HCT116 (cell line): ENCODE measurements at regions not wholly inside any gene's neighbourhood (a gene's known extent, or its start where the extent isn't known, plus 50 kb on each side); places are given as distances from the start of the nearest gene placed in this dataset.

Source experiments
- ATAC-seq: fragments of 200-7000 bp; cut with Tn5 transposase; 2 replicates; pipeline ENCODE4 v1.9.1; 2020; ENCODE audit warnings: mild to moderate bottlenecking, moderate library complexity
- BruUV-seq: library from RNA; stranded (reverse); fragments of 400-500 nt; replicated peaks from 2 replicates; lab custom pipeline; 2021; lab: Mats Ljungman, UMichigan
- CTCF ChIA-PET: fragments of 300-600 bp; sonication (Branson Sonifier 250); formaldehyde crosslinking; loops from one replicate; lab custom pipeline; 2021; ENCODE audit warnings: antibody characterized with exemption; lab: Charles Lee
- POLR2A ChIA-PET: fragments of 300-600, 350-600 bp; sonication (Branson Sonifier 250); formaldehyde crosslinking; loops from one replicate; lab custom pipeline; 2021; ENCODE audit warnings: antibody characterized with exemption; lab: Charles Lee
- RAD21 ChIA-PET, 2 experiments: fragments of 300-600 bp; sonication (Branson Sonifier 250); formaldehyde crosslinking; loops; one replicate each; lab custom pipeline; 2023; ENCODE audit warnings: low total read pairs in 2 of 2; ENCODE audit not compliant: uncharacterized antibody in 2 of 2, unreplicated experiment in 2 of 2, low non-redundant PET in 1 of 2; lab: Charles Lee
- DNase-seq: peaks from one replicate; pipeline ENCODE4 v3.0.0-alpha.2; 2010; ENCODE audit warnings: low read depth, low spot score
- H2AFZ ChIP-seq: fragments of 200-600 bp; shearing (Covaris generic), sonication (generic); 2 replicates; pipeline ENCODE4 v1.6.1; 2017; ENCODE audit warnings: low read depth, mixed run types, mixed read lengths, antibody characterized with exemption, low read length; ENCODE audit not compliant: poor library complexity, severe bottlenecking
- H3K27ac ChIP-seq: 2 replicates; pipeline ENCODE4 v1.5.1; 2012; ENCODE audit warnings: low read depth, low read length
- H3K27me3 ChIP-seq: fragments of 200-600 bp; sonication (generic); 2 replicates; pipeline ENCODE4 v1.6.1; 2016; ENCODE audit warnings: mixed run types, low read length, mixed read lengths; ENCODE audit not compliant: insufficient read depth
- H3K36me3 ChIP-seq, 2 experiments: fragments of 200-500 bp in 1 of 2; fragments of 200-600 bp in 1 of 2; sonication (Bioruptor generic) in 1 of 2; sonication (generic) in 1 of 2; 2 replicates each; pipeline versions ENCODE4 v1.5.1 to v1.6.1; 2014 to 2016; ENCODE audit warnings: low read length in 2 of 2, inconsistent platforms in 1 of 2, mixed read lengths in 1 of 2, mixed run types in 1 of 2; ENCODE audit not compliant: insufficient read depth in 2 of 2, control insufficient read depth in 1 of 2
- H3K4me1 ChIP-seq, 2 experiments: fragments of 200-600 bp in 1 of 2; sonication (generic) in 1 of 2; 2 replicates each; pipeline versions ENCODE4 v1.5.1 to v1.6.1; 2012 to 2017; ENCODE audit warnings: low read length in 2 of 2, inconsistent platforms in 1 of 2, mild to moderate bottlenecking in 1 of 2, mixed read lengths in 1 of 2, mixed run types in 1 of 2, moderate library complexity in 1 of 2; ENCODE audit not compliant: insufficient read depth in 2 of 2, control insufficient read depth in 1 of 2
- H3K4me2 ChIP-seq: fragments of 200-600 bp; sonication (generic); 2 replicates; pipeline ENCODE4 v1.6.1; 2017; ENCODE audit warnings: mixed run types, low read length, mixed read lengths
- H3K4me3 ChIP-seq, 2 experiments: fragments of 200-600 bp in 1 of 2; sonication (generic) in 1 of 2; replicated peaks in 1 of 2; 2 replicates each; pipeline ENCODE4 v1.5.1; 2011 to 2016; ENCODE audit warnings: low read length in 2 of 2, control low read depth in 1 of 2, low read depth in 1 of 2, mild to moderate bottlenecking in 1 of 2, mixed read lengths in 1 of 2, mixed run types in 1 of 2
- H3K79me2 ChIP-seq: fragments of 200-600 bp; sonication (generic); 2 replicates; pipeline ENCODE4 v1.6.1; 2017; ENCODE audit warnings: mild to moderate bottlenecking, mixed run types, low read length, moderate library complexity, mixed read lengths; ENCODE audit not compliant: insufficient read depth
- H3K9ac ChIP-seq: fragments of 200-600 bp; sonication (generic); 2 replicates; pipeline ENCODE4 v1.6.1; 2016; ENCODE audit warnings: low read length, mixed read lengths
- H3K9me2 ChIP-seq: fragments of 200-600 bp; sonication (generic), shearing (Covaris generic); 2 replicates; pipeline ENCODE4 v1.6.1; 2017; ENCODE audit warnings: mixed run types, mild to moderate bottlenecking, moderate library complexity; ENCODE audit not compliant: insufficient read depth
- H3K9me3 ChIP-seq, 2 experiments: fragments of 200-500 bp in 1 of 2; fragments of 200-600 bp in 1 of 2; sonication (Bioruptor generic) in 1 of 2; sonication (generic) in 1 of 2; 2 replicates each; pipeline ENCODE4 v1.6.1; 2014 to 2017; ENCODE audit warnings: low read length in 2 of 2, mixed read lengths in 2 of 2, inconsistent platforms in 1 of 2, low read depth in 1 of 2, mild to moderate bottlenecking in 1 of 2, mixed run types in 1 of 2, moderate library complexity in 1 of 2; ENCODE audit not compliant: control insufficient read depth in 1 of 2, insufficient read depth in 1 of 2
- H4K20me1 ChIP-seq: fragments of 200-600 bp; sonication (generic), shearing (Covaris generic); 2 replicates; pipeline ENCODE4 v1.6.1; 2017; ENCODE audit warnings: mixed run types, mild to moderate bottlenecking, moderate library complexity; ENCODE audit not compliant: insufficient read depth
- CEBPB ChIP-seq: IDR thresholded peaks from 2 replicates; pipeline ENCODE4 v1.6.1; 2012; ENCODE audit warnings: low read depth
- EGR1 ChIP-seq: IDR thresholded peaks from 2 replicates; pipeline ENCODE4 v1.6.1; 2012; ENCODE audit warnings: low read depth
- ELF1 ChIP-seq: IDR thresholded peaks from 2 replicates; pipeline ENCODE4 v1.6.1; 2012; ENCODE audit warnings: low read depth, borderline replicate concordance
- EZH2 ChIP-seq: fragments of 200-600 bp; sonication (generic); IDR thresholded peaks from 2 replicates; pipeline ENCODE4 v1.6.1; 2017; ENCODE audit warnings: antibody characterized with exemption, mixed run types
- EZH2phosphoT487 ChIP-seq: fragments of 200-600 bp; IDR thresholded peaks from 2 replicates; pipeline ENCODE4 v1.6.1; 2018; ENCODE audit warnings: antibody characterized with exemption, borderline replicate concordance
- JUND ChIP-seq: IDR thresholded peaks from 2 replicates; pipeline ENCODE4 v1.6.1; 2012
- POLR2A ChIP-seq: IDR thresholded peaks from 2 replicates; pipeline ENCODE4 v1.7.0; 2011; ENCODE audit warnings: borderline replicate concordance; ENCODE audit not compliant: insufficient read depth, insufficient read length; ENCODE audit errors: extremely low read depth
- RAD21 ChIP-seq: IDR thresholded peaks from 2 replicates; pipeline ENCODE4 v1.6.1; 2012; ENCODE audit warnings: low read depth, mild to moderate bottlenecking
- SRF ChIP-seq: IDR thresholded peaks from 2 replicates; pipeline ENCODE4 v1.6.1; 2012; ENCODE audit warnings: low read depth
- TCF7L2 ChIP-seq: IDR thresholded peaks from 2 replicates; pipeline ENCODE4 v1.7.0; 2011; ENCODE audit warnings: borderline replicate concordance, inconsistent platforms; ENCODE audit not compliant: insufficient read depth, insufficient read length; ENCODE audit errors: extremely low read depth
- ZBTB33 ChIP-seq: IDR thresholded peaks from 2 replicates; pipeline ENCODE4 v1.6.1; 2011; ENCODE audit warnings: mild to moderate bottlenecking, low read length, moderate library complexity; ENCODE audit not compliant: insufficient replicate concordance; ENCODE audit errors: extremely low read depth
- ZFX ChIP-seq: fragments of 450-650 bp; IDR thresholded peaks from 2 replicates; pipeline ENCODE4 v1.6.1; 2017
- ZNF274 ChIP-seq: fragments of 200-500 bp; sonication (Bioruptor generic); IDR thresholded peaks from 2 replicates; pipeline ENCODE4 v1.6.1; 2014; ENCODE audit warnings: mild to moderate bottlenecking, low read depth, low read length, inconsistent platforms
- intact Hi-C: fragments of 100-400 bp; cut with micrococcal nuclease; formaldehyde crosslinking; loops from 2 replicates; pipeline ENCODE4 v1.10.0; 2022
- TF ChIP-seq, protein P1 (sequence below), 3 experiments: fragments of 200-600 bp in 1 of 3; sonication (generic) in 1 of 3; IDR thresholded peaks in 2 of 3; conservative IDR thresholded peaks in 1 of 3; 2 replicates each; pipeline ENCODE4 v1.5.1; 2012 to 2017; ENCODE audit warnings: low read depth in 2 of 3, low read length in 2 of 3, antibody characterized with exemption in 1 of 3, borderline replicate concordance in 1 of 3, control low read depth in 1 of 3, mild to moderate bottlenecking in 1 of 3, mixed read lengths in 1 of 3, mixed run types in 1 of 3, moderate library complexity in 1 of 3; ENCODE audit not compliant: insufficient read depth in 1 of 3
- TF ChIP-seq, protein P2 (sequence below): IDR thresholded peaks from 2 replicates; pipeline ENCODE4 v1.6.1; 2012; ENCODE audit warnings: low read depth

DNA sequence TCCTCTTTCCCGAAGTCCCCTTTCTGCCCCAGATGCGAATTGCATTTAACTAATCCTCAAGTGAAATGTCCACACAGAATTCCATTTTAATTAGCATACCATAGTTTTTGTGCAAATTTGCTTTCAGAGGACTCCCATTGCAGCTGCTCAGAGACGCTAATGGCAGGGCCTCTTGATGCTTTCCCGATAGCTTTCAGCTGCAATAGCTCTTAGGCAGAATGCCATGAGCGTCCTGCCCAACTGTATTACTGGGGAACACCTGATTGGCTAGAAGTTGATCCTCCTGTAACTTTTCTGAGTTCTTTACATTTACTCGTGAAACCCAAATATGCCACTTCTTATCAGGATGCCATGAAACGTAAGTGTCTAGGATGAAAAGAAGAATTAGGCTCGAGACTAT, 203.0 kb downstream of the UTP18 start:
- no peak for DNase-seq
- Histone ChIP-seq H4K20me1 (no peaks in the 10 kb centered on the region), H2AFZ (no peak overlapping the region), H3K79me2 (no peaks in the 10 kb centered on the region), H3K36me3 (no peaks in the 10 kb centered on the region), H3K9me3 (no peaks in the 10 kb centered on the region), H3K9me2 (no peaks in the 10 kb centered on the region), H3K27ac (no peak overlapping the region), H3K4me2 (no peak overlapping the region), H3K4me3 (no peak overlapping the region), H3K27me3 (peaks cover 23% of the 10 kb centered on the region), H3K9ac (no peak overlapping the region), H3K4me1 (peaks cover 0 to 4% of the 10 kb centered on the region in 2 experiments; a peak in 1 of 4 replicates)
- ChIA-PET POLR2A (no interaction called here), CTCF (interaction anchor here (0.8 to 2.2 kb wide), 6 partner anchors 8 to 91 kb away, joined by 3 to 11 read pairs (median 5); no protein-coding TSS in a partner anchor), RAD21 (no interaction called here)
- intact Hi-C loops: no loop called here
- TF ChIP-seq EGR1: no peak
- TF ChIP-seq SRF: no peak
- TF ChIP-seq CEBPB: no peak
- no peak for TF ChIP-seq POLR2A
- TF ChIP-seq ZBTB33: no peak
- TF ChIP-seq ZNF274: no peak
- TF ChIP-seq, protein P1, sequence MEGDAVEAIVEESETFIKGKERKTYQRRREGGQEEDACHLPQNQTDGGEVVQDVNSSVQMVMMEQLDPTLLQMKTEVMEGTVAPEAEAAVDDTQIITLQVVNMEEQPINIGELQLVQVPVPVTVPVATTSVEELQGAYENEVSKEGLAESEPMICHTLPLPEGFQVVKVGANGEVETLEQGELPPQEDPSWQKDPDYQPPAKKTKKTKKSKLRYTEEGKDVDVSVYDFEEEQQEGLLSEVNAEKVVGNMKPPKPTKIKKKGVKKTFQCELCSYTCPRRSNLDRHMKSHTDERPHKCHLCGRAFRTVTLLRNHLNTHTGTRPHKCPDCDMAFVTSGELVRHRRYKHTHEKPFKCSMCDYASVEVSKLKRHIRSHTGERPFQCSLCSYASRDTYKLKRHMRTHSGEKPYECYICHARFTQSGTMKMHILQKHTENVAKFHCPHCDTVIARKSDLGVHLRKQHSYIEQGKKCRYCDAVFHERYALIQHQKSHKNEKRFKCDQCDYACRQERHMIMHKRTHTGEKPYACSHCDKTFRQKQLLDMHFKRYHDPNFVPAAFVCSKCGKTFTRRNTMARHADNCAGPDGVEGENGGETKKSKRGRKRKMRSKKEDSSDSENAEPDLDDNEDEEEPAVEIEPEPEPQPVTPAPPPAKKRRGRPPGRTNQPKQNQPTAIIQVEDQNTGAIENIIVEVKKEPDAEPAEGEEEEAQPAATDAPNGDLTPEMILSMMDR (IDR thresholded peaks at IDR 0.05 in 2 of 3, conservative IDR thresholded peaks at IDR 0.05 in 1 of 3; ENCODE audit: borderline replicate concordance in 1 of 3, insufficient read depth in 1 of 3, low read depth in 2 of 3, low read length in 2 of 3): no peak
- no peak for TF ChIP-seq JUND
- TF ChIP-seq TCF7L2: no peak
- no peak for TF ChIP-seq ELF1
- TF ChIP-seq EZH2phosphoT487: no peak
- TF ChIP-seq EZH2: no peak
- TF ChIP-seq, protein P2, sequence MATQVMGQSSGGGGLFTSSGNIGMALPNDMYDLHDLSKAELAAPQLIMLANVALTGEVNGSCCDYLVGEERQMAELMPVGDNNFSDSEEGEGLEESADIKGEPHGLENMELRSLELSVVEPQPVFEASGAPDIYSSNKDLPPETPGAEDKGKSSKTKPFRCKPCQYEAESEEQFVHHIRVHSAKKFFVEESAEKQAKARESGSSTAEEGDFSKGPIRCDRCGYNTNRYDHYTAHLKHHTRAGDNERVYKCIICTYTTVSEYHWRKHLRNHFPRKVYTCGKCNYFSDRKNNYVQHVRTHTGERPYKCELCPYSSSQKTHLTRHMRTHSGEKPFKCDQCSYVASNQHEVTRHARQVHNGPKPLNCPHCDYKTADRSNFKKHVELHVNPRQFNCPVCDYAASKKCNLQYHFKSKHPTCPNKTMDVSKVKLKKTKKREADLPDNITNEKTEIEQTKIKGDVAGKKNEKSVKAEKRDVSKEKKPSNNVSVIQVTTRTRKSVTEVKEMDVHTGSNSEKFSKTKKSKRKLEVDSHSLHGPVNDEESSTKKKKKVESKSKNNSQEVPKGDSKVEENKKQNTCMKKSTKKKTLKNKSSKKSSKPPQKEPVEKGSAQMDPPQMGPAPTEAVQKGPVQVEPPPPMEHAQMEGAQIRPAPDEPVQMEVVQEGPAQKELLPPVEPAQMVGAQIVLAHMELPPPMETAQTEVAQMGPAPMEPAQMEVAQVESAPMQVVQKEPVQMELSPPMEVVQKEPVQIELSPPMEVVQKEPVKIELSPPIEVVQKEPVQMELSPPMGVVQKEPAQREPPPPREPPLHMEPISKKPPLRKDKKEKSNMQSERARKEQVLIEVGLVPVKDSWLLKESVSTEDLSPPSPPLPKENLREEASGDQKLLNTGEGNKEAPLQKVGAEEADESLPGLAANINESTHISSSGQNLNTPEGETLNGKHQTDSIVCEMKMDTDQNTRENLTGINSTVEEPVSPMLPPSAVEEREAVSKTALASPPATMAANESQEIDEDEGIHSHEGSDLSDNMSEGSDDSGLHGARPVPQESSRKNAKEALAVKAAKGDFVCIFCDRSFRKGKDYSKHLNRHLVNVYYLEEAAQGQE: no peak
- no peak for TF ChIP-seq ZFX
- TF ChIP-seq RAD21: no peak
- no TSS peak for BruUV-seq
- ATAC-seq: no peak
